Kidney epithelial cell (primary cell): ENCODE measurements at regions not wholly inside any gene's neighbourhood (a gene's known extent, or its start where the extent isn't known, plus 50 kb on each side); places are given as distances from the start of the nearest gene placed in this dataset.

Experiments
- DNase-seq: peaks from one replicate; pipeline ENCODE4 v3.0.0-alpha.2; 2010; ENCODE audit warnings: low read depth
- H3K27me3 ChIP-seq: 2 replicates; pipeline ENCODE4 v1.6.0; 2011; ENCODE audit warnings: low read length; ENCODE audit not compliant: control insufficient read depth, insufficient read depth
- H3K36me3 ChIP-seq: 2 replicates; pipeline ENCODE4 v1.5.1; 2011; ENCODE audit warnings: low read length; ENCODE audit not compliant: control insufficient read depth, insufficient read depth
- H3K4me3 ChIP-seq: 2 replicates; pipeline ENCODE4 v1.5.1; 2011; ENCODE audit warnings: low read depth, mild to moderate bottlenecking, control low read depth, low read length
- CTCF ChIP-seq: IDR thresholded peaks from 2 replicates; pipeline ENCODE4 v1.5.1; 2011; ENCODE audit warnings: mild to moderate bottlenecking, moderate library complexity, low read length, control low read depth, inconsistent platforms; ENCODE audit not compliant: insufficient read depth, poor library complexity, severe bottlenecking

GRCh38 chr16:51941412-51941811, 605.5 kb downstream of the TOX3 start:
- H3K4me3 ChIP-seq, result no peak overlapping the region
- peak; percentile 3 for TF ChIP-seq CTCF
- H3K36me3 ChIP-seq, result no peaks in the 10 kb centered on the region
- peaks cover 2% of the 10 kb centered on the region for H3K27me3 ChIP-seq
- no peak for DNase-seq

GRCh38 chr16:51940183-51940582, 606.8 kb downstream of the TOX3 start:
- no peak for DNase-seq
- no peak overlapping the region for H3K4me3 ChIP-seq

GRCh38 chr16:51939378-51939871, 607.5 kb downstream of the TOX3 start:
- H3K27me3 ChIP-seq, result peaks cover 2% of the 10 kb centered on the region
- no peaks in the 10 kb centered on the region for H3K36me3 ChIP-seq
- no peak for TF ChIP-seq CTCF
- no peak for DNase-seq
- no peak overlapping the region for H3K4me3 ChIP-seq

More at GRCh38 chr16:51940183-51940582, 606.8 kb downstream of the TOX3 start:
- Histone ChIP-seq H3K27me3 (peaks cover 2% of the 10 kb centered on the region), H3K36me3 (no peaks in the 10 kb centered on the region)
- no peak for TF ChIP-seq CTCF

GRCh38 chr16:51938861-51939260, 608.1 kb downstream of the TOX3 start:
- Histone ChIP-seq H3K36me3 (no peaks in the 10 kb centered on the region), H3K4me3 (no peak overlapping the region), H3K27me3 (peaks cover 2% of the 10 kb centered on the region)
- no peak for TF ChIP-seq CTCF
- no peak for DNase-seq

GRCh38 chr16:51937771-51938170, 609.2 kb downstream of the TOX3 start:
- DNase-seq, result no peak
- H3K4me3 ChIP-seq, result no peak overlapping the region
- H3K27me3 ChIP-seq, result peaks cover 2% of the 10 kb centered on the region
- no peaks in the 10 kb centered on the region for H3K36me3 ChIP-seq
- no peak for TF ChIP-seq CTCF

- DNase-seq, result no peak
- Histone ChIP-seq H3K27me3 (peaks cover 2% of the 10 kb centered on the region), H3K36me3 (no peaks in the 10 kb centered on the region), H3K4me3 (no peak overlapping the region)
- no peak for TF ChIP-seq CTCF
Observed at GRCh38 chr16:51936846-51937245, 610.1 kb downstream of the TOX3 start.
